CD4-positive, alpha-beta T cell treated with Interleukin-4 for 4 hours (primary cell): ENCODE measurements at regions not wholly inside any gene's neighbourhood (a gene's known extent, or its start where the extent isn't known, plus 50 kb on each side); places are given as distances from the start of the nearest gene placed in this dataset.
"Not testable (repeated sequence)": the region's sequence is repeated elsewhere in the genome, so short reads cannot be mapped to it uniquely, and the experiment has no call there.

Experiments used
- DNase-seq: peaks from one replicate; pipeline ENCODE4 v3.0.0-alpha.2; 2020

GRCh38 chr2:129008881-129009554, 690.4 kb upstream of the HS6ST1 start:
- DNase-seq: no peak

DNA sequence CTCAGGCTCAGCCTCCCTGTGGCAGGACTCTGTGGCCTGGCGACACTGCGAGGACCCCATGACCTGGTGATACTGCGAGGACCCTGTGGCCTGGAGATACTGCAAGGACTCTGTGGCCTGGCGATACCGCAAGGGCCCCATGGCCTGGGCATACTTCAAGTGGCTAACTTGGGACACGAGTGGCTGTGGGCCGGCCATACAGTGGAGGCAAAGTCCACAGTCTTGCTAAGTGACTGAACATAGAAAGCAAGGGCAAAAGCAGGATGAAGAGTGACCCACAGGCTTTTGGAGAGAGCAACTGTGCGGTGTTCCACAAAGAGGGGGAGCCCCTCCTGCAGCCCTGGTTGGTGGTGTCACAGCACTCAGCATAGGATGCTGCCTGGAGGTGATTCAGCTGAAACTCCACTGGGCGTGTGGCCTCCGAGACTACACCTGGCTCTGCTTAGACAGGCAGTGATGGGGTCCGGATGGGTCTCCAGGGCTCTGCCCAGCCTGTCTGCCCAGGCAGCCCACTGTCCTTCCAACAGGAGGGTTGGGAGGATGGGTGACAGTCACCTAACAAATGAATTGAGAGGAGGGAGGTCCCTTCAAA, 691.0 kb upstream of the HS6ST1 start:
- no peak for DNase-seq

- DNase-seq: no peak
Observed at GRCh38 chr2:129010262-129010661, 691.6 kb upstream of the HS6ST1 start.

DNA sequence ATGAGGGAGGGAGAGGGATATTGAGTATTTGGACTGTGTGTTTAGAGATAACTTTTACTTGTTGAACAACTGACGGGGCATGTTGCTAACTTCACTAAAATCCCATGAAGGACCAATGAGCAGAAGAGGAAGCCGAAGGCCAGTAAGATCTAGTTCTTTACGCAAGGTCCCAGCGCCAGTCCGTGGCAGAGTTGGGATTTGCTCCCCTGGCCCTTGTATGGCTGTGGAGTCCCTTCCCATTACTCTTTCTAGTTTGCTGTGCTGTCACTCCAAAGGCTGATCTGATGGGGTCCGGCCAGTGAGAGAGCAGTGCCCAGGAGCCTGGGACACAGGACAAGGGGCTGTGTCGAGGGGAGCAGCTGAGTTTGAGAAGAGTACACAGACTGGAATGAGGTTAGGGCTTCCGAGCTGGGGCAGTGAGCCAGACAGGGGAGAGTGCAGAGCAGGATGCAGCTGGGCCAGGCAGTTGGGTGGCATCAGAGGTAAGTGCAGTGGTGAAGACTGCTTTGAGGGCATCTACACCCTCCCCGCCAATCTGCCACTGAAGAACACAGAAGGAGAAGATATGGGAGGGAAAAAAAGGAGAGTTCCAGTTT, 692.9 kb upstream of the HS6ST1 start:
- no peak for DNase-seq

DNA sequence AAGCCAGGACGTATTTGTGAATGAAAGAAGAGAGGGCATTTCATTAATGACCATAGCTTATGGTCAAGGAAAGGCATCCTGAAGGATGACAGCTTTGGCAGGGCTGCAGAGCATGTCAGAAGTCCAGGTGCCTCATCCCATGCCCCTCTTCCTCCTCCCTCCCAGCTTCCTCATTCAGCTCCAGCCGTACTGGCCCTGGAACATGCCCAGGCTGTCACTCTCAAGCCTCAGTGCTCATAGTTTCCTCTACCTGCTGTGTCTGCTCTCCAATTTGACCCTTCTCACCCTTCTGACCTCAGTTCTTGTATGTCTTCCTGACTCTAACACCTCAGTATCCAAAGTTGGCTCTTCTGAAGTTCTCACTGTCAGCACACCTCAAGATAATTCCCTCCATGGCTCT, 695.8 kb upstream of the HS6ST1 start:
- no peak for DNase-seq

DNA sequence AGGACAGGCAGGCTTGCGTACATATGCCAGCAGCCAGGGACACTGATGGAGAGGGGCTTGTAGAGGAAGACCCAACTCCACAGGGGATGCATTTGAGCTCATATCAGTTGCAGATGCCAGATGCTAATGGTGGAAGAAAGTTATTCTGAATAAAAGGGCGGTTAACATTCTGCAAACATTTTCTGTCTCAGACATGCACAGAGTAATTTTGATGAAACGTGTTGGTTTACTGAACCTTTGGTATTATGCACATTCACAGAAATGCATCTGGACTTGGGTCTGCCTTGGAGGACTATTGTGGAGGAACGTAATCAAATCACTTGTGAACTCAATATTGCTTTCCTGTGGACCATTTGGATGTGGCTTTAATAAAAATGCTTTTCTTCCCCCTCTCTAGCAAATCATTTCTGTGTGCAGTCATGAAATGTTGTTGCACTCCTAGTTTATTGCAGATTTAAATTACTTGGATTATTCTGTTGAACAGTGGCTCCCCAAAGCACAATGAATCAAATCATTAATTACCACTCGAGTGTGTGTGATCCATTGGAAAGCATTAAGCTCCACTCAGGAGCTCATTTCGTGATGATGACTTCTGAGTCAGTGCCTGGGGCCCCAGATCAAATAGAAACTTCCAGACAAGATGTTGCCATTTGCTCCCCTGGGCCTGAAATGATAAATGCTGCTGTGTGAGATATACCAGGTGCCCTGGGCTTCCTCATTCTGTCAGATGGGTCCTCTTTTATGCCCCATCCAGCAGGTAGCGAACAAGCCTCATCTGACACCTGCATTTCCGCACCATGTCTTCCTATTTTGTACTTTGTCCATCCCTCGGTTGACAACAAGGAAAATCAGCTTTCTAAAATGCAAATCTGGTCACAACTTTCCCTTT, 697.0 kb upstream of the HS6ST1 start:
- DNase-seq: no peak

DNA sequence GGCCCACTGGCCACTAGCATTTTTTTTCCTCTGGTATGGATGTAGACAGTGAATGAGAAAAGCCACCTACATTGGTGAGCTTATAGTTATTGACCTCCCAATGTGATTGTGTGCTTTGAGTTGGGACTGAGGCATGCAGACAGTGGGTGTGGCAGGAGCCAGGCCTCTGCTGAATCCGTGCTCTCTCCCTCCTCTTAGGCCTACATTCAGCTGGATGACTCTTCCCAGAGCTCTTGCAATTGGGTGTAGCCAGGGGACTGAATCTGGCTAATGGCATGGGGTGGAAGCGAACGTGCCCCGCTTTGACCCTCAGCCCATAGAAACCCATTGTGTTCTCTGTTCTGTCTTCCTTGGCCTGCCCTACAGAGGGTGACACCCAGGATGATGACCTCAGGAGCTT, 698.3 kb upstream of the HS6ST1 start:
- DNase-seq: no peak

DNA sequence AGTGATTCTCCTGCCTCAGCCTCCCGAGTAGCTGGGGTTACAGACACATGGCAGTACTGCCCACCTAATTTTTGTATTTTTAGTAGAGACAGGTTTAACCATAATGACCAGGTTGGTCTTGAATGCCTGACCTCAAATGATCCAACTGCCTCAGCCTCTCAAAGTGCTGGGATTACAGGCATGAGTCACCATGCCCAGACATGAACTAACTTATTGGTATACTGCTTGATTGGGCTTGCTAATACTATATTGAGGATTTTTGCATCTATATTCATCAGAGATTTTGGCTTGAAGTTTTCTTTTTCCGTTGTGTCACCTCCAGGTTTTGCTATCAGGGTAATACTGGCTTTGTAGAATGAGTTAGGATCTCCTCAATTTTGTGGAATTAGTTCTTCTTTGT, 706.1 kb upstream of the HS6ST1 start:
- DNase-seq: no peak

- DNase-seq: no peak
Observed at GRCh38 chr2:129035992-129036391, 717.3 kb upstream of the HS6ST1 start.

DNA sequence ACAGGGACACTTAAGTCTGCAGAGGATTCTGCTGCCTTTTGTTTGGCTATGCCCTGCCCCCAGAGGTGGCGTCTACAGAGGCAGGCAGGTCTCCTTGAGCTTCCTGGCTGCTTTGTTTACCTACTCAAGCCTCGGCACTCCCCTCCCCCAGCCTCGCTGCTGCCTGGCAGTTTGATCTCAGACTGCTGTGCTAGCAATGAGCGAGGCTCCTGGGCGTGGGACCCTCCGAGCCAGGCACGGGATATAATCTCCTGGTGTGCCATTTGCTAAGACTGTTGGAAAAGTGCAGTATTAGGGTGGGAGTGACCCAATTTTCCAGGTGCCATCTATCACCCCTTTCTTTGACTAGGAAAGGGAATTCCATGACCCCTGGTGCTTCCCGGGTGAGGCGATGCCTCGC, 725.0 kb upstream of the HS6ST1 start:
- DNase-seq: not testable (repeated sequence)

- not testable (repeated sequence) for DNase-seq
Observed at GRCh38 chr2:129046475-129046874, 727.8 kb upstream of the HS6ST1 start.

- no peak for DNase-seq
Observed at GRCh38 chr2:129050101-129050500, 731.4 kb upstream of the HS6ST1 start.

GRCh38 chr2:129055242-129055641, 736.6 kb upstream of the HS6ST1 start:
- DNase-seq: no peak

- DNase-seq: no peak
Observed at GRCh38 chr2:129055824-129056223, 737.2 kb upstream of the HS6ST1 start.

- DNase-seq: no peak
Observed at GRCh38 chr2:129056309-129056958, 737.8 kb upstream of the HS6ST1 start.

DNA sequence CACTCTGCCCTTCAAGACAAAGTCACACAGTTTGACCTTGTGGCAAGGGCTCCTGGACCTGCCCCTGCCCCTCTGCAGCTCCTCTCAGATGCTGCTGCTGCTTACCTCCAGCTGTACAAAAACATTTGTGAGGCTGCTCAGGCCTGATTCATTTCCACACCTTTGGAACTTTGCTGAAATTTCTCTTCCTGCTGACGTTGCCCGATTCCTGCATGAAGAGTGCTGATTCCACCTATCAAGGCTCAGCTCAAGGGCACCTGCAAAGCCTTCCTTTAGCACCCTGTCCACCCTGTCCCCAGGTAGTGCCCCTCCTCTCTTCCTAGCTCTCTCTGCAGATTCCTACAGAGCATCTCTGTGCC, 738.3 kb upstream of the HS6ST1 start:
- DNase-seq: no peak

DNA sequence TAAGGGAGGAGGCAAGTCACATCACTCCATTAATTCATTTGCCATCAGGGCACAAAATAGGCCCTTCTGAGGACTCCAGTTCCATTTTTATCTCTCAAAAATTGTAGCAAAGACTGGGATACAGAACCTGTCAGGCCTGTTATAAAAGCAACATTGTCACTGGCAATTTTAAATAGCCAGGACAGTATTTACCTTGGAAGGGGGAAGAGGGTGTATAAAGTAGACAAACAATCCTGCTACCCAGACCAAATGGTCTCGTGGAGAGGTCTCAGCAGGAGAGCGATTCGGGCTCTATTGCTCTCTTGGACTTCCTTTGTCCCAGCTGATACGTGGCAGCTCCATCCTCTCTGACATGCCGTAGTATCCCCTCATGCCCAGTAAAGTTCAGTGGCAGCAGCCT, 740.3 kb upstream of the HS6ST1 start:
- no peak for DNase-seq

- DNase-seq: no peak
Observed at GRCh38 chr2:129059476-129059875, 740.8 kb upstream of the HS6ST1 start.

GRCh38 chr2:129061069-129061768, 742.6 kb upstream of the HS6ST1 start:
- no peak for DNase-seq

DNA sequence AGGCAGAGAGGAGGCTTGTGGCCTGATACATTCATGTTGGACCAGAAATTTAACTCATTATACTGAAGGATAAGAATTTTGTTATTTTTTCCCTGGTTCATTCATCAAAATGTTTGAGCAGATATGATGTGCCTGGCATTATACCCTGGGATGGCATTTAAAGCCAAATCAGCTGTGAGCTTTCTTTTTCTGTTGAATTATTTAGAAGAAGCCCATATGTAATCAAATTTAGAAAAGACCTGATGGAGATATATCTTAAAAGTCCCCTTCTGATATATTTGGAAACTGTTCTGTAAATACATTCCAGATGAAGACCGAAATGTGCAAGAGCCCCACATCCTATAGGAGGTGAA, 743.1 kb upstream of the HS6ST1 start:
- DNase-seq: no peak

GRCh38 chr2:129062146-129062912, 743.7 kb upstream of the HS6ST1 start:
- no peak for DNase-seq

GRCh38 chr2:129067070-129067469, 748.4 kb upstream of the HS6ST1 start:
- DNase-seq: no peak
